HCT116 (cell line): ENCODE measurements at regions not wholly inside any gene's neighbourhood (a gene's known extent, or its start where the extent isn't known, plus 50 kb on each side); places are given as distances from the start of the nearest gene placed in this dataset.

Experiments used
- ATAC-seq: fragments of 200-7000 bp; cut with Tn5 transposase; 2 replicates; pipeline ENCODE4 v1.9.1; 2020; ENCODE audit warnings: mild to moderate bottlenecking, moderate library complexity
- BruUV-seq: library from RNA; stranded (reverse); fragments of 400-500 nt; replicated peaks from 2 replicates; lab custom pipeline; 2021; lab: Mats Ljungman, UMichigan
- CTCF ChIA-PET: fragments of 300-600 bp; sonication (Branson Sonifier 250); formaldehyde crosslinking; loops from one replicate; lab custom pipeline; 2021; ENCODE audit warnings: antibody characterized with exemption; lab: Charles Lee
- POLR2A ChIA-PET: fragments of 300-600, 350-600 bp; sonication (Branson Sonifier 250); formaldehyde crosslinking; loops from one replicate; lab custom pipeline; 2021; ENCODE audit warnings: antibody characterized with exemption; lab: Charles Lee
- RAD21 ChIA-PET, 2 experiments: fragments of 300-600 bp; sonication (Branson Sonifier 250); formaldehyde crosslinking; loops; one replicate each; lab custom pipeline; 2023; ENCODE audit warnings: low total read pairs in 2 of 2; ENCODE audit not compliant: uncharacterized antibody in 2 of 2, unreplicated experiment in 2 of 2, low non-redundant PET in 1 of 2; lab: Charles Lee
- DNase-seq: peaks from one replicate; pipeline ENCODE4 v3.0.0-alpha.2; 2010; ENCODE audit warnings: low read depth, low spot score
- H2AFZ ChIP-seq: fragments of 200-600 bp; shearing (Covaris generic), sonication (generic); 2 replicates; pipeline ENCODE4 v1.6.1; 2017; ENCODE audit warnings: low read depth, mixed run types, mixed read lengths, antibody characterized with exemption, low read length; ENCODE audit not compliant: poor library complexity, severe bottlenecking
- H3K27ac ChIP-seq: 2 replicates; pipeline ENCODE4 v1.5.1; 2012; ENCODE audit warnings: low read depth, low read length
- H3K27me3 ChIP-seq: fragments of 200-600 bp; sonication (generic); 2 replicates; pipeline ENCODE4 v1.6.1; 2016; ENCODE audit warnings: mixed run types, low read length, mixed read lengths; ENCODE audit not compliant: insufficient read depth
- H3K36me3 ChIP-seq, 2 experiments: fragments of 200-500 bp in 1 of 2; fragments of 200-600 bp in 1 of 2; sonication (Bioruptor generic) in 1 of 2; sonication (generic) in 1 of 2; 2 replicates each; pipeline versions ENCODE4 v1.5.1 to v1.6.1; 2014 to 2016; ENCODE audit warnings: low read length in 2 of 2, inconsistent platforms in 1 of 2, mixed read lengths in 1 of 2, mixed run types in 1 of 2; ENCODE audit not compliant: insufficient read depth in 2 of 2, control insufficient read depth in 1 of 2
- H3K4me1 ChIP-seq, 2 experiments: fragments of 200-600 bp in 1 of 2; sonication (generic) in 1 of 2; 2 replicates each; pipeline versions ENCODE4 v1.5.1 to v1.6.1; 2012 to 2017; ENCODE audit warnings: low read length in 2 of 2, inconsistent platforms in 1 of 2, mild to moderate bottlenecking in 1 of 2, mixed read lengths in 1 of 2, mixed run types in 1 of 2, moderate library complexity in 1 of 2; ENCODE audit not compliant: insufficient read depth in 2 of 2, control insufficient read depth in 1 of 2
- H3K4me2 ChIP-seq: fragments of 200-600 bp; sonication (generic); 2 replicates; pipeline ENCODE4 v1.6.1; 2017; ENCODE audit warnings: mixed run types, low read length, mixed read lengths
- H3K4me3 ChIP-seq, 2 experiments: fragments of 200-600 bp in 1 of 2; sonication (generic) in 1 of 2; replicated peaks in 1 of 2; 2 replicates each; pipeline ENCODE4 v1.5.1; 2011 to 2016; ENCODE audit warnings: low read length in 2 of 2, control low read depth in 1 of 2, low read depth in 1 of 2, mild to moderate bottlenecking in 1 of 2, mixed read lengths in 1 of 2, mixed run types in 1 of 2
- H3K79me2 ChIP-seq: fragments of 200-600 bp; sonication (generic); 2 replicates; pipeline ENCODE4 v1.6.1; 2017; ENCODE audit warnings: mild to moderate bottlenecking, mixed run types, low read length, moderate library complexity, mixed read lengths; ENCODE audit not compliant: insufficient read depth
- H3K9ac ChIP-seq: fragments of 200-600 bp; sonication (generic); 2 replicates; pipeline ENCODE4 v1.6.1; 2016; ENCODE audit warnings: low read length, mixed read lengths
- H3K9me2 ChIP-seq: fragments of 200-600 bp; sonication (generic), shearing (Covaris generic); 2 replicates; pipeline ENCODE4 v1.6.1; 2017; ENCODE audit warnings: mixed run types, mild to moderate bottlenecking, moderate library complexity; ENCODE audit not compliant: insufficient read depth
- H3K9me3 ChIP-seq, 2 experiments: fragments of 200-500 bp in 1 of 2; fragments of 200-600 bp in 1 of 2; sonication (Bioruptor generic) in 1 of 2; sonication (generic) in 1 of 2; 2 replicates each; pipeline ENCODE4 v1.6.1; 2014 to 2017; ENCODE audit warnings: low read length in 2 of 2, mixed read lengths in 2 of 2, inconsistent platforms in 1 of 2, low read depth in 1 of 2, mild to moderate bottlenecking in 1 of 2, mixed run types in 1 of 2, moderate library complexity in 1 of 2; ENCODE audit not compliant: control insufficient read depth in 1 of 2, insufficient read depth in 1 of 2
- H4K20me1 ChIP-seq: fragments of 200-600 bp; sonication (generic), shearing (Covaris generic); 2 replicates; pipeline ENCODE4 v1.6.1; 2017; ENCODE audit warnings: mixed run types, mild to moderate bottlenecking, moderate library complexity; ENCODE audit not compliant: insufficient read depth
- CBX3 ChIP-seq: IDR thresholded peaks from 2 replicates; pipeline ENCODE4 v1.6.1; 2012; ENCODE audit warnings: low read depth
- CEBPB ChIP-seq: IDR thresholded peaks from 2 replicates; pipeline ENCODE4 v1.6.1; 2012; ENCODE audit warnings: low read depth
- ELF1 ChIP-seq: IDR thresholded peaks from 2 replicates; pipeline ENCODE4 v1.6.1; 2012; ENCODE audit warnings: low read depth, borderline replicate concordance
- EZH2phosphoT487 ChIP-seq: fragments of 200-600 bp; IDR thresholded peaks from 2 replicates; pipeline ENCODE4 v1.6.1; 2018; ENCODE audit warnings: antibody characterized with exemption, borderline replicate concordance
- POLR2A ChIP-seq: IDR thresholded peaks from 2 replicates; pipeline ENCODE4 v1.7.0; 2011; ENCODE audit warnings: borderline replicate concordance; ENCODE audit not compliant: insufficient read depth, insufficient read length; ENCODE audit errors: extremely low read depth
- POLR2AphosphoS5 ChIP-seq: IDR thresholded peaks from 2 replicates; pipeline ENCODE4 v1.6.1; 2011; ENCODE audit warnings: mild to moderate bottlenecking, low read depth, low read length, moderate library complexity
- RAD21 ChIP-seq: IDR thresholded peaks from 2 replicates; pipeline ENCODE4 v1.6.1; 2012; ENCODE audit warnings: low read depth, mild to moderate bottlenecking
- SP1 ChIP-seq: IDR thresholded peaks from 2 replicates; pipeline ENCODE4 v1.6.1; 2012; ENCODE audit warnings: low read depth
- YY1 ChIP-seq: IDR thresholded peaks from 2 replicates; pipeline ENCODE4 v1.6.1; 2011; ENCODE audit warnings: low read length, low read depth, moderate library complexity, mild to moderate bottlenecking; ENCODE audit not compliant: insufficient replicate concordance; ENCODE audit errors: extremely low read depth
- ZFX ChIP-seq: fragments of 450-650 bp; IDR thresholded peaks from 2 replicates; pipeline ENCODE4 v1.6.1; 2017
- ZNF274 ChIP-seq: fragments of 200-500 bp; sonication (Bioruptor generic); IDR thresholded peaks from 2 replicates; pipeline ENCODE4 v1.6.1; 2014; ENCODE audit warnings: mild to moderate bottlenecking, low read depth, low read length, inconsistent platforms
- intact Hi-C: fragments of 100-400 bp; cut with micrococcal nuclease; formaldehyde crosslinking; loops from 2 replicates; pipeline ENCODE4 v1.10.0; 2022
- TF ChIP-seq, protein P1 (sequence below): IDR thresholded peaks from 2 replicates; pipeline ENCODE4 v1.6.1; 2011; ENCODE audit warnings: mild to moderate bottlenecking, low read length, moderate library complexity; ENCODE audit not compliant: insufficient replicate concordance; ENCODE audit errors: extremely low read depth
- TF ChIP-seq, protein P2 (sequence below): IDR thresholded peaks from 2 replicates; pipeline ENCODE4 v1.6.1; 2012
- TF ChIP-seq, protein P3 (sequence below), 3 experiments: fragments of 200-600 bp in 1 of 3; sonication (generic) in 1 of 3; IDR thresholded peaks in 2 of 3; conservative IDR thresholded peaks in 1 of 3; 2 replicates each; pipeline ENCODE4 v1.5.1; 2012 to 2017; ENCODE audit warnings: low read depth in 2 of 3, low read length in 2 of 3, antibody characterized with exemption in 1 of 3, borderline replicate concordance in 1 of 3, control low read depth in 1 of 3, mild to moderate bottlenecking in 1 of 3, mixed read lengths in 1 of 3, mixed run types in 1 of 3, moderate library complexity in 1 of 3; ENCODE audit not compliant: insufficient read depth in 1 of 3

DNA sequence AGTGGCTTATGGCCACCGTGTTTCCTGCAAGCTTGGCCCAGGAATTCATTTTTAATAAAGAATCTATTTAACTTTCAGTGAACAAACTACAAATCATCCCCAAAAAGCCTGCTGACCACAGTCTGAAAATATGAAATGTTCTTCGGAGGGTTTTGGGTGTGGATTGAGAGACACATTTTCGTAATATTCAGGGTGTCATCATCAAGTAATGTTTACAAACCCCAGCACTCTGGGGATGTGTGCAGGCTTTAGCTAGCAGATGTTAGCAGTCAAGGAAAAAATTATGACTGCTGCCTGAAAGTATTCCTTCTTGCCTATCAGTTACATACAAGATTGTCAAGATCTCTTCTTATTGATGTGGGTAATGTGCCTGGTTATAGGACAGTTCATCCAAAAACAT is 143.9 kb upstream of the FN1 start:
- DNase-seq: no peak
- POLR2A ChIA-PET: no interaction called here
- no peaks in the 10 kb centered on the region for H3K9me2 ChIP-seq
- TF ChIP-seq, protein P1, sequence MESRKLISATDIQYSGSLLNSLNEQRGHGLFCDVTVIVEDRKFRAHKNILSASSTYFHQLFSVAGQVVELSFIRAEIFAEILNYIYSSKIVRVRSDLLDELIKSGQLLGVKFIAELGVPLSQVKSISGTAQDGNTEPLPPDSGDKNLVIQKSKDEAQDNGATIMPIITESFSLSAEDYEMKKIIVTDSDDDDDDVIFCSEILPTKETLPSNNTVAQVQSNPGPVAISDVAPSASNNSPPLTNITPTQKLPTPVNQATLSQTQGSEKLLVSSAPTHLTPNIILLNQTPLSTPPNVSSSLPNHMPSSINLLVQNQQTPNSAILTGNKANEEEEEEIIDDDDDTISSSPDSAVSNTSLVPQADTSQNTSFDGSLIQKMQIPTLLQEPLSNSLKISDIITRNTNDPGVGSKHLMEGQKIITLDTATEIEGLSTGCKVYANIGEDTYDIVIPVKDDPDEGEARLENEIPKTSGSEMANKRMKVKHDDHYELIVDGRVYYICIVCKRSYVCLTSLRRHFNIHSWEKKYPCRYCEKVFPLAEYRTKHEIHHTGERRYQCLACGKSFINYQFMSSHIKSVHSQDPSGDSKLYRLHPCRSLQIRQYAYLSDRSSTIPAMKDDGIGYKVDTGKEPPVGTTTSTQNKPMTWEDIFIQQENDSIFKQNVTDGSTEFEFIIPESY: no peak
- no peak for TF ChIP-seq CEBPB
- TF ChIP-seq CBX3: no peak
- TF ChIP-seq ZFX: no peak
- TF ChIP-seq RAD21: no peak
- no peak for TF ChIP-seq POLR2AphosphoS5
- TF ChIP-seq POLR2A: no peak
- no peak for TF ChIP-seq SP1
- TF ChIP-seq EZH2phosphoT487: no peak
- no peak for TF ChIP-seq ELF1
- TF ChIP-seq ZNF274: no peak
- TF ChIP-seq, protein P2, sequence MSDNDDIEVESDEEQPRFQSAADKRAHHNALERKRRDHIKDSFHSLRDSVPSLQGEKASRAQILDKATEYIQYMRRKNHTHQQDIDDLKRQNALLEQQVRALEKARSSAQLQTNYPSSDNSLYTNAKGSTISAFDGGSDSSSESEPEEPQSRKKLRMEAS: no peak
- TF ChIP-seq YY1: no peak
- TF ChIP-seq, protein P3, sequence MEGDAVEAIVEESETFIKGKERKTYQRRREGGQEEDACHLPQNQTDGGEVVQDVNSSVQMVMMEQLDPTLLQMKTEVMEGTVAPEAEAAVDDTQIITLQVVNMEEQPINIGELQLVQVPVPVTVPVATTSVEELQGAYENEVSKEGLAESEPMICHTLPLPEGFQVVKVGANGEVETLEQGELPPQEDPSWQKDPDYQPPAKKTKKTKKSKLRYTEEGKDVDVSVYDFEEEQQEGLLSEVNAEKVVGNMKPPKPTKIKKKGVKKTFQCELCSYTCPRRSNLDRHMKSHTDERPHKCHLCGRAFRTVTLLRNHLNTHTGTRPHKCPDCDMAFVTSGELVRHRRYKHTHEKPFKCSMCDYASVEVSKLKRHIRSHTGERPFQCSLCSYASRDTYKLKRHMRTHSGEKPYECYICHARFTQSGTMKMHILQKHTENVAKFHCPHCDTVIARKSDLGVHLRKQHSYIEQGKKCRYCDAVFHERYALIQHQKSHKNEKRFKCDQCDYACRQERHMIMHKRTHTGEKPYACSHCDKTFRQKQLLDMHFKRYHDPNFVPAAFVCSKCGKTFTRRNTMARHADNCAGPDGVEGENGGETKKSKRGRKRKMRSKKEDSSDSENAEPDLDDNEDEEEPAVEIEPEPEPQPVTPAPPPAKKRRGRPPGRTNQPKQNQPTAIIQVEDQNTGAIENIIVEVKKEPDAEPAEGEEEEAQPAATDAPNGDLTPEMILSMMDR (IDR thresholded peaks at IDR 0.05 in 2 of 3, conservative IDR thresholded peaks at IDR 0.05 in 1 of 3; ENCODE audit: borderline replicate concordance in 1 of 3, insufficient read depth in 1 of 3, low read depth in 2 of 3, low read length in 2 of 3): no peak
- TF ChIP-seq, all 23 proteins: peak for 0
- Histone ChIP-seq H3K36me3 (no peaks in the 10 kb centered on the region), H3K4me3 (no peak overlapping the region), H3K4me2 (no peak overlapping the region), H3K9ac (no peak overlapping the region), H3K27me3 (no peaks in the 10 kb centered on the region), H3K9me3 (no peaks in the 10 kb centered on the region), H4K20me1 (no peaks in the 10 kb centered on the region), H3K79me2 (no peaks in the 10 kb centered on the region), H3K4me1 (no peaks in the 10 kb centered on the region), H3K27ac (no peak overlapping the region), H2AFZ (peak overlapping the region; percentile 21)
- intact Hi-C loops: no loop called here
- RAD21 ChIA-PET: no interaction called here
- BruUV-seq: no TSS peak
- CTCF ChIA-PET: no interaction called here
- no peak for ATAC-seq
